Hematopoietic multipotent progenitor cell treated with erythropoietin and hydrocortisone succinate and interleukin-3 and kit ligand, for 4 days (in vitro differentiated cells): ENCODE measurements at regions not wholly inside any gene's neighbourhood (a gene's known extent, or its start where the extent isn't known, plus 50 kb on each side); places are given as distances from the start of the nearest gene placed in this dataset.

Experiments used
- DNase-seq: peaks from one replicate; pipeline ENCODE4 v3.0.0-alpha.2; 2015

GRCh38 chr3:34198309-34198708, 399.9 kb downstream of the PDCD6IP start:
- DNase-seq, result no peak

- peak; percentile 4 for DNase-seq
These were observed 402.1 kb downstream of the PDCD6IP start for GRCh38 chr3:34200576-34200975.

GRCh38 chr3:34202975-34203374, 404.5 kb downstream of the PDCD6IP start:
- DNase-seq, result no peak

GRCh38 chr3:34203386-34203785, 405.0 kb downstream of the PDCD6IP start:
- DNase-seq, result no peak

- DNase-seq, result no peak
These were observed 408.6 kb downstream of the PDCD6IP start for GRCh38 chr3:34207002-34207401.

GRCh38 chr3:34207806-34208205, 409.4 kb downstream of the PDCD6IP start:
- no peak for DNase-seq

- DNase-seq, result no peak
These were observed 413.7 kb downstream of the PDCD6IP start for GRCh38 chr3:34212175-34212574.

- no peak for DNase-seq
These were observed 414.2 kb downstream of the PDCD6IP start for GRCh38 chr3:34212656-34213055.

GRCh38 chr3:34213478-34213877, 415.0 kb downstream of the PDCD6IP start:
- DNase-seq, result no peak

- DNase-seq, result no peak
These were observed 418.4 kb downstream of the PDCD6IP start for GRCh38 chr3:34216711-34217335.

- no peak for DNase-seq
These were observed 420.4 kb downstream of the PDCD6IP start for GRCh38 chr3:34218706-34219385.

GRCh38 chr3:34219556-34219955, 421.1 kb downstream of the PDCD6IP start:
- no peak for DNase-seq

- DNase-seq, result no peak
These were observed 427.5 kb downstream of the PDCD6IP start for GRCh38 chr3:34225821-34226366.

- DNase-seq, result no peak
These were observed 431.4 kb downstream of the PDCD6IP start for GRCh38 chr3:34229876-34230275.

- DNase-seq, result no peak
These were observed 436.7 kb downstream of the PDCD6IP start for GRCh38 chr3:34235096-34235495.

- DNase-seq, result no peak
These were observed 439.5 kb downstream of the PDCD6IP start for GRCh38 chr3:34237946-34238345.

- DNase-seq, result no peak
These were observed 440.0 kb downstream of the PDCD6IP start for GRCh38 chr3:34238407-34238806.

- DNase-seq, result no peak
These were observed 440.9 kb downstream of the PDCD6IP start for GRCh38 chr3:34239287-34239686.

GRCh38 chr3:34239875-34240274, 441.4 kb downstream of the PDCD6IP start:
- no peak for DNase-seq

- no peak for DNase-seq
These were observed 449.0 kb downstream of the PDCD6IP start for GRCh38 chr3:34247401-34247800.

- DNase-seq, result no peak
These were observed 449.9 kb downstream of the PDCD6IP start for GRCh38 chr3:34248352-34248751.

- no peak for DNase-seq
These were observed 455.9 kb downstream of the PDCD6IP start for GRCh38 chr3:34254285-34254684.

GRCh38 chr3:34256021-34256420, 457.6 kb downstream of the PDCD6IP start:
- DNase-seq, result no peak

GRCh38 chr3:34256791-34257190, 458.4 kb downstream of the PDCD6IP start:
- no peak for DNase-seq
